Duodenal mucosa (tissue), 2 donors: ENCODE measurements at regions not wholly inside any gene's neighbourhood (a gene's known extent, or its start where the extent isn't known, plus 50 kb on each side); places are given as distances from the start of the nearest gene placed in this dataset.

Experiments used
- H3K27ac ChIP-seq: one replicate; pipeline ENCODE4 v1.7.0; 2013; ENCODE audit warnings: low read depth, low read length
- H3K27me3 ChIP-seq, 2 donors: one replicate each; pipeline ENCODE4 v1.7.0; 2013; ENCODE audit warnings: low read length in 2 of 2, control low read depth in 1 of 2; ENCODE audit not compliant: insufficient read depth in 2 of 2, control insufficient read depth in 1 of 2
- H3K36me3 ChIP-seq, 2 donors: one replicate each; pipeline ENCODE4 v1.7.0; 2013; ENCODE audit warnings: low read length in 2 of 2, control low read depth in 1 of 2; ENCODE audit not compliant: insufficient read depth in 2 of 2, control insufficient read depth in 1 of 2
- H3K4me1 ChIP-seq, 2 donors: one replicate each; pipeline ENCODE4 v1.7.0; 2013; ENCODE audit warnings: low read length in 2 of 2, control low read depth in 1 of 2; ENCODE audit not compliant: insufficient read depth in 2 of 2, control insufficient read depth in 1 of 2
- H3K4me3 ChIP-seq, 2 donors: one replicate each; pipeline ENCODE4 v1.7.0; 2013; ENCODE audit warnings: low read length in 2 of 2, low read depth in 1 of 2
- H3K9ac ChIP-seq, 2 donors: one replicate each; pipeline ENCODE4 v1.7.0; 2013; ENCODE audit warnings: low read length in 2 of 2, low read depth in 1 of 2
- H3K9me3 ChIP-seq, 2 donors: one replicate each; pipeline ENCODE4 v1.7.0; 2013; ENCODE audit warnings: low read length in 2 of 2, control low read depth in 1 of 2; ENCODE audit not compliant: control insufficient read depth in 1 of 2

- Histone ChIP-seq H3K27ac (no peak overlapping the region), H3K9ac (no peak overlapping the region), H3K36me3 (no peaks in the 10 kb centered on the region), H3K9me3 (no peaks in the 10 kb centered on the region), H3K4me1 (no peaks in the 10 kb centered on the region), H3K27me3 (peaks cover 0 to 3% of the 10 kb centered on the region in 2 donors), H3K4me3 (no peak overlapping the region)
Measured at GRCh38 chr2:237170020-237170419, 84.3 kb downstream of the COPS8 start.

- H3K4me1 ChIP-seq, result no peaks in the 10 kb centered on the region
- H3K9ac ChIP-seq, result no peak overlapping the region
- H3K9me3 ChIP-seq, result no peaks in the 10 kb centered on the region
- no peaks in the 10 kb centered on the region for H3K36me3 ChIP-seq
- H3K4me3 ChIP-seq, result no peak overlapping the region
- H3K27ac ChIP-seq, result no peak overlapping the region
- no peaks in the 10 kb centered on the region for H3K27me3 ChIP-seq
Measured at GRCh38 chr2:237171396-237171795, 85.7 kb downstream of the COPS8 start.

GRCh38 chr2:237171881-237172280 is 86.2 kb downstream of the COPS8 start:
- Histone ChIP-seq H3K9me3 (no peaks in the 10 kb centered on the region), H3K27me3 (no peaks in the 10 kb centered on the region), H3K4me1 (no peaks in the 10 kb centered on the region), H3K9ac (no peak overlapping the region), H3K4me3 (no peak overlapping the region), H3K36me3 (no peaks in the 10 kb centered on the region), H3K27ac (peak overlapping the region; percentile 30)

- no peak overlapping the region for H3K4me3 ChIP-seq
- H3K27me3 ChIP-seq, result no peaks in the 10 kb centered on the region
- H3K9ac ChIP-seq, result no peak overlapping the region
- H3K36me3 ChIP-seq, result no peaks in the 10 kb centered on the region
- no peak overlapping the region for H3K27ac ChIP-seq
- no peaks in the 10 kb centered on the region for H3K9me3 ChIP-seq
- H3K4me1 ChIP-seq, result no peaks in the 10 kb centered on the region
Measured at GRCh38 chr2:237177052-237177451, 91.4 kb downstream of the COPS8 start.

GRCh38 chr2:237177986-237178385 is 92.3 kb downstream of the COPS8 start:
- no peaks in the 10 kb centered on the region for H3K36me3 ChIP-seq
- no peaks in the 10 kb centered on the region for H3K4me1 ChIP-seq
- H3K4me3 ChIP-seq, result no peak overlapping the region
- H3K27ac ChIP-seq, result peak overlapping the region; percentile 35
- H3K9me3 ChIP-seq, result no peaks in the 10 kb centered on the region
- H3K27me3 ChIP-seq, result no peaks in the 10 kb centered on the region
- no peak overlapping the region for H3K9ac ChIP-seq

GRCh38 chr2:237178396-237178795 is 92.7 kb downstream of the COPS8 start:
- Histone ChIP-seq H3K27me3 (no peaks in the 10 kb centered on the region), H3K9me3 (no peaks in the 10 kb centered on the region), H3K27ac (peak overlapping the region; percentile 35), H3K4me3 (no peak overlapping the region), H3K4me1 (no peaks in the 10 kb centered on the region), H3K36me3 (no peaks in the 10 kb centered on the region), H3K9ac (no peak overlapping the region)

- no peak overlapping the region for H3K4me3 ChIP-seq
- H3K9ac ChIP-seq, result no peak overlapping the region
- no peak overlapping the region for H3K27ac ChIP-seq
- H3K4me1 ChIP-seq, result no peaks in the 10 kb centered on the region
- H3K36me3 ChIP-seq, result no peaks in the 10 kb centered on the region
- no peaks in the 10 kb centered on the region for H3K9me3 ChIP-seq
- H3K27me3 ChIP-seq, result peaks cover 0 to 1% of the 10 kb centered on the region in 2 donors
Measured at GRCh38 chr2:237179161-237179560, 93.5 kb downstream of the COPS8 start.

- peaks cover 0 to 3% of the 10 kb centered on the region in 2 donors for H3K27me3 ChIP-seq
- no peak overlapping the region for H3K9ac ChIP-seq
- no peak overlapping the region for H3K27ac ChIP-seq
- no peak overlapping the region for H3K4me3 ChIP-seq
- H3K4me1 ChIP-seq, result no peaks in the 10 kb centered on the region
- H3K36me3 ChIP-seq, result no peaks in the 10 kb centered on the region
- H3K9me3 ChIP-seq, result no peaks in the 10 kb centered on the region
Measured at GRCh38 chr2:237180187-237180586, 94.5 kb downstream of the COPS8 start.

GRCh38 chr2:237180987-237181386 is 95.3 kb downstream of the COPS8 start:
- Histone ChIP-seq H3K9me3 (no peaks in the 10 kb centered on the region), H3K27ac (no peak overlapping the region), H3K4me1 (no peaks in the 10 kb centered on the region), H3K36me3 (no peaks in the 10 kb centered on the region), H3K9ac (no peak overlapping the region), H3K27me3 (peaks cover 0 to 3% of the 10 kb centered on the region in 2 donors), H3K4me3 (no peak overlapping the region)

- Histone ChIP-seq H3K27me3 (peaks cover 0 to 3% of the 10 kb centered on the region in 2 donors), H3K36me3 (no peaks in the 10 kb centered on the region), H3K9ac (no peak overlapping the region), H3K9me3 (no peaks in the 10 kb centered on the region), H3K27ac (no peak overlapping the region), H3K4me3 (no peak overlapping the region), H3K4me1 (no peaks in the 10 kb centered on the region)
Measured at GRCh38 chr2:237181844-237182243, 96.2 kb downstream of the COPS8 start.
